ENCODE measurements at regions not wholly inside any gene's neighbourhood (a gene's known extent, or its start where the extent isn't known, plus 50 kb on each side); places are given as distances from the start of the nearest gene placed in this dataset.

- TF ChIP-seq EZH2 (optimal IDR thresholded peaks at IDR 0.05; ENCODE audit: low read depth, low read length), result no peak
- TF ChIP-seq, protein P1, sequence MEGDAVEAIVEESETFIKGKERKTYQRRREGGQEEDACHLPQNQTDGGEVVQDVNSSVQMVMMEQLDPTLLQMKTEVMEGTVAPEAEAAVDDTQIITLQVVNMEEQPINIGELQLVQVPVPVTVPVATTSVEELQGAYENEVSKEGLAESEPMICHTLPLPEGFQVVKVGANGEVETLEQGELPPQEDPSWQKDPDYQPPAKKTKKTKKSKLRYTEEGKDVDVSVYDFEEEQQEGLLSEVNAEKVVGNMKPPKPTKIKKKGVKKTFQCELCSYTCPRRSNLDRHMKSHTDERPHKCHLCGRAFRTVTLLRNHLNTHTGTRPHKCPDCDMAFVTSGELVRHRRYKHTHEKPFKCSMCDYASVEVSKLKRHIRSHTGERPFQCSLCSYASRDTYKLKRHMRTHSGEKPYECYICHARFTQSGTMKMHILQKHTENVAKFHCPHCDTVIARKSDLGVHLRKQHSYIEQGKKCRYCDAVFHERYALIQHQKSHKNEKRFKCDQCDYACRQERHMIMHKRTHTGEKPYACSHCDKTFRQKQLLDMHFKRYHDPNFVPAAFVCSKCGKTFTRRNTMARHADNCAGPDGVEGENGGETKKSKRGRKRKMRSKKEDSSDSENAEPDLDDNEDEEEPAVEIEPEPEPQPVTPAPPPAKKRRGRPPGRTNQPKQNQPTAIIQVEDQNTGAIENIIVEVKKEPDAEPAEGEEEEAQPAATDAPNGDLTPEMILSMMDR (IDR thresholded peaks at IDR 0.05; ENCODE audit: low read length), result no peak
Observed at GRCh38 chr6:65760285-65760684, 53.3 kb upstream of the EYS start.
